ENCODE measurements at regions not wholly inside any gene's neighbourhood (a gene's known extent, or its start where the extent isn't known, plus 50 kb on each side); places are given as distances from the start of the nearest gene placed in this dataset.
"Not testable (repeated sequence)": the region's sequence is repeated elsewhere in the genome, so short reads cannot be mapped to it uniquely, and the experiment has no call there.

DNA sequence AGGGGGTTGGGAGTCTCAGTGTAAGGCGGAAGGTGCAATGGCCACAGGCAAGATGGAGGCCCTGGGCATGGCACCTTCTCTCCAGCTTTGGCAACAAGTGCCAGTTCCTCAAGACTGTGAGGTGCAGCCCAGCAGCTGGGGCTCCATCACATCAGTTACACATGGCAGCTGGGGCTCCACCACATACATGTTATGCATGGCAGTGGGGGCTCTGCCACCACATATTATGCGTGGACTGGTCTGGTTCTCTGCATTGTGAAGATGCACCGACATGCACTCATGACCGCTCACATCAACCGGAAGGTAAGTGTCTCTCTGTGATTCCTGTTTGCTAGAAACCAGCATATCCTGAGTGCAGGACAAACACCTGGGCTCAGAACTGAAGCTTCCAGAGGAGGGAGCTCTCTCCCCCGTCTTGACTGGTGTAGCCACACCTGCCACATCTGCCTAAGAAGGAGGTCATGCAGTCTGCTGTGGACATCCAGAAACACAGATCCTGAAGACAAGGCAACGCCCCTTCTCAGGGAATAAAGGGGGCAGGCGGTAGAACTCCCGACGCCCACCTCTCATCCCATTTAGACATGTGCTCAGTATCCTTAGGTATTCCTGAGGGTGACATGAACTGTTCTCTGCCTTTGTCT lies 104.1 kb upstream of the TMPRSS2 start:
- WGBS, 2 experiments: 39 to 40% methylated on average over 10 of the region's 10 CpGs
- H3K27ac ChIP-seq (ENCODE audit: insufficient read depth, low read depth, low read length, poor library complexity, severe bottlenecking): no peak overlapping the region

DNA sequence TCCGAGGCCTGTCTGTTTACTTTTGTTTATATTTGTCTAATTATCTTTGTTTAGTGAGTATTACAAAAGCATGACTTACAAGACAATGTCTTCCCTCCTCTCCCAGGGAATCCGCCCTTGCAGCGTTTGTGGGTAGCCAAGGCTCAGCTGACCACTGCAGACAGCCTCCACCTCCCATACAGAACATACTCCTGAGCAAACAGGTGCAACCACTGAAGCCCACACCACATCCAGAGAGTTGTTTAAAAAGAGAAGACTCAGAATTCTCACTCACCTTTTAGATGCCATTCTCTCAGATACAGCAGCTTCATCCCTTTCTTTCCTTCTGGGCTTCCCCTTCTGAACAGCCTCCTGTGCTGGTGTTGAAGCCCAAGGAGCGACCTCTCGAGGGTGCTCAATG lies 103.5 kb upstream of the TMPRSS2 start:
- no peak overlapping the region for H3K27ac ChIP-seq (ENCODE audit: insufficient read depth, low read depth, low read length, poor library complexity, severe bottlenecking)
- H3K36me3 ChIP-seq (ENCODE audit: control insufficient read depth, insufficient read depth, low read length): no peaks in the 10 kb centered on the region
- WGBS, 2 experiments: 90 to 93% methylated on average over 4 to 5 of the region's 5 CpGs
- peaks cover 13% of the 10 kb centered on the region for H3K4me1 ChIP-seq (ENCODE audit: control insufficient read depth, insufficient read depth, low read length)
- H3K27me3 ChIP-seq (ENCODE audit: control insufficient read depth, insufficient read depth, low read length, poor library complexity, severe bottlenecking): no peaks in the 10 kb centered on the region
- no peak overlapping the region for H3K4me3 ChIP-seq (ENCODE audit: insufficient read depth, low read depth, low read length)
- no peaks in the 10 kb centered on the region for H3K9me3 ChIP-seq (ENCODE audit: control insufficient read depth, low read length)

More for the DNA sequence above, 104.1 kb upstream of the TMPRSS2 start:
- H3K36me3 ChIP-seq (ENCODE audit: control insufficient read depth, insufficient read depth, low read length): no peaks in the 10 kb centered on the region
- H3K4me1 ChIP-seq (ENCODE audit: control insufficient read depth, insufficient read depth, low read length): peaks cover 13% of the 10 kb centered on the region
- no peak overlapping the region for H3K4me3 ChIP-seq (ENCODE audit: insufficient read depth, low read depth, low read length)
- H3K9me3 ChIP-seq (ENCODE audit: control insufficient read depth, low read length): no peaks in the 10 kb centered on the region
- no peaks in the 10 kb centered on the region for H3K27me3 ChIP-seq (ENCODE audit: control insufficient read depth, insufficient read depth, low read length, poor library complexity, severe bottlenecking)

DNA sequence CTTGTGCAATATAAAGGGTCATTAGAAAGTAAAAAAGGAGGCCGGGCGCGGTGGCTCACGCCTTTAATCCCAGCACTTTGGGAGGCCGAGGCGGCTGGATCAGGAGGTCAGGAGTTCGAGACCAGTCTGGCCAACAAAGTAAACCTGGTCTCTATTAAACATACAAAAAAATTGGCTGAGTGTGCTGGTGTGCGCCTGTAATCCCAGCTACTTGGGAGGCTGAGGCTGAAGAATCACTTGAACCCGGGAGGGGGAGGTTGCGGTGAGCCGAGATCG lies 102.8 kb upstream of the TMPRSS2 start:
- H3K4me1 ChIP-seq (ENCODE audit: control insufficient read depth, insufficient read depth, low read length): peaks cover 13% of the 10 kb centered on the region
- not testable (repeated sequence) for H3K36me3 ChIP-seq (ENCODE audit: control insufficient read depth, insufficient read depth, low read length); H3K4me3 ChIP-seq (ENCODE audit: insufficient read depth, low read depth, low read length); H3K27ac ChIP-seq (ENCODE audit: insufficient read depth, low read depth, low read length, poor library complexity, severe bottlenecking); H3K9me3 ChIP-seq (ENCODE audit: control insufficient read depth, low read length); H3K27me3 ChIP-seq (ENCODE audit: control insufficient read depth, insufficient read depth, low read length, poor library complexity, severe bottlenecking)
- 90 to 92% methylated on average over 12 of the region's 12 CpGs for WGBS, 2 experiments

DNA sequence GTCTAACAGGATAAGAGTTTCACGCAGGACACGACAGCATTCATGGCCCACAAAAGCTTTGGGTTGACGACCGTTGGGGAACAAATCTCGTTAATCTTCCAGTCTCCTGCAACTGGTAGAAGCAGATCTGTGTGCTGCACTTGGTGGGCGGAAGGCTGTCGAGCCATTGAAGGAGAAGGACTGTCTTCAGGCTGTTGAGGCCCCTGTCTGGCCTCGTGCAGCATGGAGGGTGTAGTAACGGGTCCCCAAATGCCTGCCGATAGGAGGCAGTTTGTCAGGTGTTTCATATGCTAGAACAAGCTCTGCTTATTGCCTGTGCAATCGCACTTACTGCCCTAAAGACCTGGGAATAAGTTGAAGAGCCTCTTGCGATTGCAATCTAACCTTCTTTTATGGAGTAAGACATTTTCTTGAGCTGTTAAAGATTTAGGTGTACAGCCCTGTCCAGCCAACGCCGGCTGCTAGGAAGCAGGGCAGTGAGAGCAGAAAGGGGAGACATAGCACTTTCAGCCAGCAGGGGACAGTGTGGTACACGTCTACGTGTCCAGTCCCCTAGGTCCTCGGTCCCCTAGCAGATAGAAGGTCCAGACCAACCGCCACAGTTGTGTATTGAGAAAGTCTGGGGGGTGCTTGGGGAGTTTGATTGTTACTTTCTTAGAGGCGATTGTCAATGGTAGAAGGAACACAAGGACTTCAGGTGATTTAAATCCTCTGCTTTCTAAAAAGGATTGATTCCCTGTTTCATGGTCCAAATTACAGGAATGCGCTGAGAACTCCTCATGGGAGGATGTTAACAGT lies 102.3 kb upstream of the TMPRSS2 start:
- Histone ChIP-seq H3K27ac (ENCODE audit: insufficient read depth, low read depth, low read length, poor library complexity, severe bottlenecking) (no peak overlapping the region), H3K9me3 (ENCODE audit: control insufficient read depth, low read length) (no peaks in the 10 kb centered on the region), H3K27me3 (ENCODE audit: control insufficient read depth, insufficient read depth, low read length, poor library complexity, severe bottlenecking) (no peaks in the 10 kb centered on the region), H3K4me3 (ENCODE audit: insufficient read depth, low read depth, low read length) (no peak overlapping the region), H3K36me3 (ENCODE audit: control insufficient read depth, insufficient read depth, low read length) (no peaks in the 10 kb centered on the region), H3K4me1 (ENCODE audit: control insufficient read depth, insufficient read depth, low read length) (peaks cover 13% of the 10 kb centered on the region)
- WGBS, 2 experiments: 69 to 70% methylated on average over 20 of the region's 20 CpGs

DNA sequence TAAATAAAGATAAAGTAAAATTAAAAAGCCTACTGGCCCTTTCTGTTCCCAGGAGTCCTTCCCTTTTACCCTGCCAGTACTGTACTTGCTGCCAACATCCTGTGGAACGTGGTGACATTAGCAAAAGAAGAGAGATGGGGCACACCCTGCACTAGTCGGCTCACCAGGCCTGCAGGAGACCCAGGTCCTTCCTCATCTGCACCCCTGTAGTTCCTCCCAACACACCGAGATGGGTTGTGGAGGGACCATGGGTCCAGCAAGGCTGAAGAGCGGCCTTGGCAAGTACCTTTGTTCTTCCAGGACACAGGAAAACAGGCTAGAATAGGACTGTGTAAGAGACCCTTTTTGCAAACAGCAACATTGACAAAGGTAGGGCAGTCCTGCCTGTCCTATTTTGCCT lies 98.7 kb upstream of the TMPRSS2 start:
- H3K9me3 ChIP-seq (ENCODE audit: control insufficient read depth, low read length): no peaks in the 10 kb centered on the region
- no peaks in the 10 kb centered on the region for H3K36me3 ChIP-seq (ENCODE audit: control insufficient read depth, insufficient read depth, low read length)
- 92 to 95% methylated on average over 4 of the region's 4 CpGs for WGBS, 2 experiments
- no peak overlapping the region for H3K27ac ChIP-seq (ENCODE audit: insufficient read depth, low read depth, low read length, poor library complexity, severe bottlenecking)
- H3K4me1 ChIP-seq (ENCODE audit: control insufficient read depth, insufficient read depth, low read length): no peaks in the 10 kb centered on the region
- no peak overlapping the region for H3K4me3 ChIP-seq (ENCODE audit: insufficient read depth, low read depth, low read length)
- H3K27me3 ChIP-seq (ENCODE audit: control insufficient read depth, insufficient read depth, low read length, poor library complexity, severe bottlenecking): no peaks in the 10 kb centered on the region

DNA sequence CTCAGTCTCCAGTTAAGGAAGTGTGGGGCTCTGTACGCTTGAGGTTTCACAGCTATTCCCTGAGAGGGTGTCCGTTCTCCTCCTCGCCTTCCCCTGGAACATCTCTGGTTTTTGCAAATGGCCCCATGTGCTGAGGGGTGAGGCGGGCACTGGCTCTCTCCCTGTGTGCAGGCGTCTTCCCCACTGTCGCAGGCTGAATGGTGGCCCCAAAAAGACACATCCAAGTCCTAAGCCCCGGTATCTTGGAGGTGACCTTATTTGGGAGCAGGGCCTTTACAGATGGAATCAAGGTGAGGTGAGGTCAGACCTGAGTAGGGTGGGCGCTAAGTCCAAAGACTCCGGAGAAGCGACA lies 98.0 kb upstream of the TMPRSS2 start:
- 90 to 93% methylated on average over 10 of the region's 10 CpGs for WGBS, 2 experiments
- no peaks in the 10 kb centered on the region for H3K27me3 ChIP-seq (ENCODE audit: control insufficient read depth, insufficient read depth, low read length, poor library complexity, severe bottlenecking)
- H3K27ac ChIP-seq (ENCODE audit: insufficient read depth, low read depth, low read length, poor library complexity, severe bottlenecking): no peak overlapping the region
- no peak overlapping the region for H3K4me3 ChIP-seq (ENCODE audit: insufficient read depth, low read depth, low read length)
- no peaks in the 10 kb centered on the region for H3K36me3 ChIP-seq (ENCODE audit: control insufficient read depth, insufficient read depth, low read length)
- H3K4me1 ChIP-seq (ENCODE audit: control insufficient read depth, insufficient read depth, low read length): no peaks in the 10 kb centered on the region
- H3K9me3 ChIP-seq (ENCODE audit: control insufficient read depth, low read length): no peaks in the 10 kb centered on the region

- Histone ChIP-seq H3K27ac (ENCODE audit: insufficient read depth, low read depth, low read length, poor library complexity, severe bottlenecking) (no peak overlapping the region), H3K27me3 (ENCODE audit: control insufficient read depth, insufficient read depth, low read length, poor library complexity, severe bottlenecking) (no peaks in the 10 kb centered on the region), H3K4me3 (ENCODE audit: insufficient read depth, low read depth, low read length) (no peak overlapping the region), H3K9me3 (ENCODE audit: control insufficient read depth, low read length) (no peaks in the 10 kb centered on the region), H3K36me3 (ENCODE audit: control insufficient read depth, insufficient read depth, low read length) (no peaks in the 10 kb centered on the region), H3K4me1 (ENCODE audit: control insufficient read depth, insufficient read depth, low read length) (no peaks in the 10 kb centered on the region)
- WGBS, 2 experiments: 82 to 83% methylated on average over 20 of the region's 20 CpGs
Observed at GRCh38 chr21:41605178-41605933, 97.4 kb upstream of the TMPRSS2 start.

GRCh38 chr21:41604583-41605041 lies 96.7 kb upstream of the TMPRSS2 start:
- Histone ChIP-seq H3K4me3 (ENCODE audit: insufficient read depth, low read depth, low read length) (no peak overlapping the region), H3K36me3 (ENCODE audit: control insufficient read depth, insufficient read depth, low read length) (no peaks in the 10 kb centered on the region), H3K4me1 (ENCODE audit: control insufficient read depth, insufficient read depth, low read length) (no peaks in the 10 kb centered on the region), H3K9me3 (ENCODE audit: control insufficient read depth, low read length) (no peaks in the 10 kb centered on the region), H3K27me3 (ENCODE audit: control insufficient read depth, insufficient read depth, low read length, poor library complexity, severe bottlenecking) (no peaks in the 10 kb centered on the region), H3K27ac (ENCODE audit: insufficient read depth, low read depth, low read length, poor library complexity, severe bottlenecking) (no peak overlapping the region)
- WGBS, 2 experiments: 69 to 71% methylated on average over 12 of the region's 12 CpGs

DNA sequence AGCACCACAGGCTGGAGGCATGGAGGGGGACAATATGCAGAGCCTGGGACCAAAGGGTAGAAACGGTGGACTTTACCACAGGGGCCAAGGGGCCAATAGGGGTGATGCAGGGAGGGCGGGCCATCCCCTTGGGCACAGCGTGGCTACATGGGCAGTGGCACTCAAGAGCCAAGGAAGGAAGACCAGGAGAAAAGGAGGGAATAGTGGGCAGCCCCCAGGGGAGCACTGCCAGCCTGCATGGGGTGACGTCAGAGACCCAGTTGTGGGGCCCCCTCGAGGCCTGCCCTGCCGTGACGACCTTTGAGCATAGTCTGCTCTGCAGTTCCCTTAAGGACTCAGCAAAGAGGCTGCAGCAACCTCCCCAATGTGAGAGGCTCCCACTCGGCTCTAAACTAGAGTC lies 95.5 kb upstream of the TMPRSS2 start:
- no peaks in the 10 kb centered on the region for H3K27me3 ChIP-seq (ENCODE audit: control insufficient read depth, insufficient read depth, low read length, poor library complexity, severe bottlenecking)
- WGBS, 2 experiments: 81% methylated on average over 8 of the region's 8 CpGs
- no peak overlapping the region for H3K4me3 ChIP-seq (ENCODE audit: insufficient read depth, low read depth, low read length)
- H3K27ac ChIP-seq (ENCODE audit: insufficient read depth, low read depth, low read length, poor library complexity, severe bottlenecking): no peak overlapping the region
- H3K9me3 ChIP-seq (ENCODE audit: control insufficient read depth, low read length): no peaks in the 10 kb centered on the region
- H3K36me3 ChIP-seq (ENCODE audit: control insufficient read depth, insufficient read depth, low read length): no peaks in the 10 kb centered on the region
- no peaks in the 10 kb centered on the region for H3K4me1 ChIP-seq (ENCODE audit: control insufficient read depth, insufficient read depth, low read length)

GRCh38 chr21:41602531-41602930 lies 94.6 kb upstream of the TMPRSS2 start:
- H3K27ac ChIP-seq (ENCODE audit: insufficient read depth, low read depth, low read length, poor library complexity, severe bottlenecking): no peak overlapping the region
- no peaks in the 10 kb centered on the region for H3K9me3 ChIP-seq (ENCODE audit: control insufficient read depth, low read length)
- no peaks in the 10 kb centered on the region for H3K36me3 ChIP-seq (ENCODE audit: control insufficient read depth, insufficient read depth, low read length)
- H3K4me1 ChIP-seq (ENCODE audit: control insufficient read depth, insufficient read depth, low read length): no peaks in the 10 kb centered on the region
- no peak overlapping the region for H3K4me3 ChIP-seq (ENCODE audit: insufficient read depth, low read depth, low read length)
- no peaks in the 10 kb centered on the region for H3K27me3 ChIP-seq (ENCODE audit: control insufficient read depth, insufficient read depth, low read length, poor library complexity, severe bottlenecking)
- 78 to 82% methylated on average over 13 to 14 of the region's 14 CpGs for whole genome bisulfite sequencing, 2 experiments

Measured in ectodermal cell (in vitro differentiated cells).